Tibial nerve (tissue), 3 donors: ENCODE measurements at regions not wholly inside any gene's neighbourhood (a gene's known extent, or its start where the extent isn't known, plus 50 kb on each side); places are given as distances from the start of the nearest gene placed in this dataset.

Source experiments
- CTCF ChIP-seq, 5 experiments: fragments of 200-600 bp in 3 of 5; fragments of 450-650 bp in 2 of 5; sonication (generic) in 3 of 5; IDR thresholded peaks; one replicate each; pipeline ENCODE4 v1.5.1; 2016 to 2019; ENCODE audit warnings: antibody characterized with exemption in 5 of 5, mild to moderate bottlenecking in 3 of 5, moderate library complexity in 2 of 5
- POLR2A ChIP-seq, 2 donors: fragments of 450-650 bp; IDR thresholded peaks; one replicate each; pipeline ENCODE4 v1.6.1; 2017; ENCODE audit warnings: antibody characterized with exemption in 2 of 2, mild to moderate bottlenecking in 2 of 2, moderate library complexity in 2 of 2

GRCh38 chr21:23740463-23740862 is 1866.8 kb downstream of the MRPL39 start:
- TF ChIP-seq CTCF (IDR thresholded peaks at IDR 0.05): no peak
- TF ChIP-seq POLR2A (IDR thresholded peaks at IDR 0.05): no peak
